Stimulated activated CD4-positive, alpha-beta T cell treated with anti-CD3 and anti-CD28 coated beads, TNF-alpha, amount 100 ng/mL, for 48 hours (primary cell): ENCODE measurements at regions not wholly inside any gene's neighbourhood (a gene's known extent, or its start where the extent isn't known, plus 50 kb on each side); places are given as distances from the start of the nearest gene placed in this dataset.

ENCODE experiments used
- DNase-seq, 3 donors: peaks; one replicate each; pipeline ENCODE4 v3.0.0-alpha.2; 2020; ENCODE audit warnings: low read depth in 3 of 3

GRCh38 chr3:31140470-31140869 is 246.0 kb upstream of the GADL1 start:
- no peak for DNase-seq

GRCh38 chr3:31142139-31142538 is 247.7 kb upstream of the GADL1 start:
- DNase-seq: no peak

- DNase-seq: no peak
These were observed 248.1 kb upstream of the GADL1 start for GRCh38 chr3:31142543-31142942.

- DNase-seq: no peak
These were observed 250.6 kb upstream of the GADL1 start for GRCh38 chr3:31145062-31145461.

- DNase-seq: no peak
These were observed 253.1 kb upstream of the GADL1 start for GRCh38 chr3:31147550-31147949.

GRCh38 chr3:31157047-31157694 is 262.7 kb upstream of the GADL1 start:
- DNase-seq: no peak

- no peak for DNase-seq
These were observed 263.6 kb upstream of the GADL1 start for GRCh38 chr3:31157893-31158620.

- DNase-seq: no peak
These were observed 265.0 kb upstream of the GADL1 start for GRCh38 chr3:31159331-31160039.

- no peak for DNase-seq
These were observed 267.4 kb upstream of the GADL1 start for GRCh38 chr3:31161889-31162288.

GRCh38 chr3:31164381-31164780 is 269.9 kb upstream of the GADL1 start:
- no peak for DNase-seq

GRCh38 chr3:31165399-31165860 is 271.0 kb upstream of the GADL1 start:
- no peak for DNase-seq

- DNase-seq: no peak
These were observed 271.9 kb upstream of the GADL1 start for GRCh38 chr3:31166249-31166885.

- no peak for DNase-seq
These were observed 273.2 kb upstream of the GADL1 start for GRCh38 chr3:31167666-31168065.

GRCh38 chr3:31170932-31171670 is 276.6 kb upstream of the GADL1 start:
- no peak for DNase-seq

- DNase-seq: no peak
These were observed 277.9 kb upstream of the GADL1 start for GRCh38 chr3:31172336-31172735.

GRCh38 chr3:31173118-31173718 is 278.8 kb upstream of the GADL1 start:
- DNase-seq: no peak

- no peak for DNase-seq
These were observed 279.6 kb upstream of the GADL1 start for GRCh38 chr3:31174079-31174478.

GRCh38 chr3:31176045-31176444 is 281.6 kb upstream of the GADL1 start:
- DNase-seq: no peak

GRCh38 chr3:31178467-31178866 is 284.0 kb upstream of the GADL1 start:
- DNase-seq: no peak

- DNase-seq: no peak
These were observed 285.3 kb upstream of the GADL1 start for GRCh38 chr3:31179768-31180167.

- no peak for DNase-seq
These were observed 285.8 kb upstream of the GADL1 start for GRCh38 chr3:31180274-31180673.
